ENCODE measurements at regions not wholly inside any gene's neighbourhood (a gene's known extent, or its start where the extent isn't known, plus 50 kb on each side); places are given as distances from the start of the nearest gene placed in this dataset.
"Not testable (repeated sequence)": the region's sequence is repeated elsewhere in the genome, so short reads cannot be mapped to it uniquely, and the experiment has no call there.

- no peak for DNase-seq (ENCODE audit: low spot score)
- ATAC-seq (ENCODE audit: low FRiP score) = no peak
- TF ChIP-seq, protein P1, sequence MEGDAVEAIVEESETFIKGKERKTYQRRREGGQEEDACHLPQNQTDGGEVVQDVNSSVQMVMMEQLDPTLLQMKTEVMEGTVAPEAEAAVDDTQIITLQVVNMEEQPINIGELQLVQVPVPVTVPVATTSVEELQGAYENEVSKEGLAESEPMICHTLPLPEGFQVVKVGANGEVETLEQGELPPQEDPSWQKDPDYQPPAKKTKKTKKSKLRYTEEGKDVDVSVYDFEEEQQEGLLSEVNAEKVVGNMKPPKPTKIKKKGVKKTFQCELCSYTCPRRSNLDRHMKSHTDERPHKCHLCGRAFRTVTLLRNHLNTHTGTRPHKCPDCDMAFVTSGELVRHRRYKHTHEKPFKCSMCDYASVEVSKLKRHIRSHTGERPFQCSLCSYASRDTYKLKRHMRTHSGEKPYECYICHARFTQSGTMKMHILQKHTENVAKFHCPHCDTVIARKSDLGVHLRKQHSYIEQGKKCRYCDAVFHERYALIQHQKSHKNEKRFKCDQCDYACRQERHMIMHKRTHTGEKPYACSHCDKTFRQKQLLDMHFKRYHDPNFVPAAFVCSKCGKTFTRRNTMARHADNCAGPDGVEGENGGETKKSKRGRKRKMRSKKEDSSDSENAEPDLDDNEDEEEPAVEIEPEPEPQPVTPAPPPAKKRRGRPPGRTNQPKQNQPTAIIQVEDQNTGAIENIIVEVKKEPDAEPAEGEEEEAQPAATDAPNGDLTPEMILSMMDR (IDR thresholded peaks at IDR 0.05) = no peak
These were observed 165.9 kb downstream of the NRN1 start for GRCh38 chr6:5840734-5841390.

- ATAC-seq (ENCODE audit: low FRiP score) (no peak), DNase-seq (ENCODE audit: low spot score) (no peak)
- TF ChIP-seq, protein P1 (IDR thresholded peaks at IDR 0.05) = no peak
These were observed 167.9 kb downstream of the NRN1 start for GRCh38 chr6:5838656-5839396.

GRCh38 chr6:5837323-5837722, 169.4 kb downstream of the NRN1 start:
- DNase-seq (ENCODE audit: low spot score) (no peak), ATAC-seq (ENCODE audit: low FRiP score) (no peak)
- TF ChIP-seq, protein P1 (IDR thresholded peaks at IDR 0.05) = no peak

- not testable (repeated sequence) for DNase-seq (ENCODE audit: low spot score); ATAC-seq (ENCODE audit: low FRiP score)
These were observed 170.1 kb downstream of the NRN1 start for GRCh38 chr6:5836597-5836996.

GRCh38 chr6:5833120-5833519, 173.6 kb downstream of the NRN1 start:
- TF ChIP-seq, protein P1 (IDR thresholded peaks at IDR 0.05) = no peak
- ATAC-seq (ENCODE audit: low FRiP score) (no peak), DNase-seq (ENCODE audit: low spot score) (no peak)

GRCh38 chr6:5832668-5833067, 174.1 kb downstream of the NRN1 start:
- DNase-seq (ENCODE audit: low spot score) = no peak
- ATAC-seq (ENCODE audit: low FRiP score) = no peak
- TF ChIP-seq, protein P1 (IDR thresholded peaks at IDR 0.05) = no peak

- DNase-seq (ENCODE audit: low spot score); ATAC-seq (ENCODE audit: low FRiP score): not testable (repeated sequence)
These were observed 175.4 kb downstream of the NRN1 start for GRCh38 chr6:5831219-5831862.

- TF ChIP-seq, protein P1 (IDR thresholded peaks at IDR 0.05) = no peak
- ATAC-seq (ENCODE audit: low FRiP score) (no peak), DNase-seq (ENCODE audit: low spot score) (no peak)
These were observed 178.4 kb downstream of the NRN1 start for GRCh38 chr6:5828296-5828695.

All from omental fat pad (tissue), 3 donors.